Activated naive CD4-positive, alpha-beta T cell treated with anti-CD3 and anti-CD28 coated beads, Interleukin-2, amount 50 U/mL, for 24 hours (primary cell): ENCODE measurements at regions not wholly inside any gene's neighbourhood (a gene's known extent, or its start where the extent isn't known, plus 50 kb on each side); places are given as distances from the start of the nearest gene placed in this dataset.

Experiments
- H3K27ac Mint-ChIP-seq: one replicate; pipeline ENCODE4 v1.8.0; 2021; ENCODE audit warnings: mild to moderate bottlenecking, mixed read lengths
- H3K27me3 Mint-ChIP-seq: one replicate; pipeline ENCODE4 v1.8.0; 2021; ENCODE audit warnings: mixed read lengths
- H3K36me3 Mint-ChIP-seq: one replicate; pipeline ENCODE4 v1.8.0; 2021; ENCODE audit warnings: mixed read lengths
- H3K4me1 Mint-ChIP-seq: one replicate; pipeline ENCODE4 v1.8.0; 2021; ENCODE audit warnings: mixed read lengths
- H3K4me3 Mint-ChIP-seq: one replicate; pipeline ENCODE4 v1.8.0; 2021; ENCODE audit warnings: mild to moderate bottlenecking, mixed read lengths
- H3K9me3 Mint-ChIP-seq: one replicate; pipeline ENCODE4 v1.8.0; 2021; ENCODE audit warnings: mixed read lengths

DNA sequence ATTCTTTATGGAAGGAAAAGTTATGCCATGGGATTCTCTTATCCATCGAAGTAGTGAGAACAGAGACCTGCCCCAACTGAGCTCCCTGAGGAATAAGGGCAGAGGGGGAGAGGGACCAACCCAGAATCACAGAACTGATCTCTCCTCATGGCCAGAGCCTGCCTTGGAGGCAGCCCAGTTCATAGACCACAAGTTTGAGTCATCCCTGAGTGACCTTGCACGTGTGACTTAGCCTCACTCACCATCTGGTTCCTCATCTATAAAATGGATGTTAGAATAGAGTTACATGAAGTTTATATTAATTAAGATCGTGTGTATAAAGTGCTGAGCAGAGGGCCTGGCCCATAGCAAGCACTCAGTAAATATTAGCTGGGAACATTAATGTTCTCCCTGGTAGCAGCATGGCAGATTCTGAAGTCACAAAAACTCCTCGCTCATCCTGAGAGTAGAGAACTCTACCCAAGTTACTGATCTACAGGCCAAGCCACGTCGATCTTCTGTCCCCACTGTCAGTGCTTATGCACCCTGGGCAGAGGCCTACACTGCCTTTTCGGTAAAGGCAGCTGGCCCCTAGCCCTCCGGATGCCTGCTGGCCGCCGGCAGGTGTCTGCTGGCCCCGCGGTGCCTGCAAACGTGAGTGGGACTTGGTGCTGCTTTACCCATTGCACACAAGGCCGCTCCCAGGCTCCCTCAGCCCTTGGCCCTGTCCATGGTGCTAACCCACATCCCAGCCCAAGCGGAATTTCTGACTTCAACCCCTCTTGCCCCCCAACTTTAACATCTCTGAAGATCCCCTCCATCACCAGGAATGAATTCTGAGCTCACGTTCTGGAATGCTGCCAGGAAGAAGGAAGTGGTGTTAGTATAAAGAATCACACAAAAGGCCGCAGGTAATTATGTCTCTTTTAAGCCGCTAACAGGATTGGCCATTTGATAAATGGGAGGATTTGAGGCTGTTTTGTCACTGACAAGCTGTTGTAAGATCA lies 61.1 kb upstream of the ARAP3 start:
- H3K27me3 Mint-ChIP-seq = peaks cover 27% of the 10 kb centered on the region
- no peak overlapping the region for H3K27ac Mint-ChIP-seq
- no peaks in the 10 kb centered on the region for H3K9me3 Mint-ChIP-seq
- no peak overlapping the region for H3K4me3 Mint-ChIP-seq
- H3K4me1 Mint-ChIP-seq = no peaks in the 10 kb centered on the region
- H3K36me3 Mint-ChIP-seq = no peaks in the 10 kb centered on the region

GRCh38 chr5:141742144-141742543 lies 60.1 kb upstream of the ARAP3 start:
- Mint-ChIP-seq H3K4me1 (no peaks in the 10 kb centered on the region), H3K9me3 (no peaks in the 10 kb centered on the region), H3K4me3 (no peak overlapping the region), H3K27ac (no peak overlapping the region), H3K27me3 (peaks cover 29% of the 10 kb centered on the region), H3K36me3 (no peaks in the 10 kb centered on the region)

- Mint-ChIP-seq H3K36me3 (no peaks in the 10 kb centered on the region), H3K4me3 (no peak overlapping the region), H3K4me1 (no peaks in the 10 kb centered on the region), H3K27me3 (peaks cover 27% of the 10 kb centered on the region), H3K27ac (no peak overlapping the region), H3K9me3 (no peaks in the 10 kb centered on the region)
Measured at GRCh38 chr5:141740885-141741284, 58.9 kb upstream of the ARAP3 start.

DNA sequence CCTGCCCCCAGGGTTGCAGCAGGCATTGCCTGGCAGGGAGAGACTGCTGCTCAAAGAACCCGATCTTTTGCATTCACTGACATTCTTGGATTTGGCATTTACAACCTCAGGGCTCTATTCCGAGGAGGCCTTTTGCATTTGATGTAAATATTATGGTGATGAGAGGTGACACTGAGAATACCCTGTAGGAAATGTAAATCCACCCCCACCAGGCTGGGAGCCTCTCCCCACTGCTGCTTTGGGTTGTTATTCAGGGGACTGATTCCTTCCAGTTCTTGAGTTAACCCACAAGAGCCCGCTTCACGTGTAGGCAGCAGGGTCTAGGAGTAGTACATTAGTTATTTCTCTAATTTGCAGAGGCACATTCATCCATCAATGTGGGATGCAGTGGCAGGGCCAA lies 55.5 kb upstream of the ARAP3 start:
- Mint-ChIP-seq H3K9me3 (no peaks in the 10 kb centered on the region), H3K27me3 (peaks cover 19% of the 10 kb centered on the region), H3K27ac (no peak overlapping the region), H3K4me1 (no peaks in the 10 kb centered on the region), H3K4me3 (no peak overlapping the region), H3K36me3 (no peaks in the 10 kb centered on the region)

- H3K4me3 Mint-ChIP-seq = no peak overlapping the region
- peaks cover 16% of the 10 kb centered on the region for H3K27me3 Mint-ChIP-seq
- no peaks in the 10 kb centered on the region for H3K9me3 Mint-ChIP-seq
Measured at GRCh38 chr5:141735823-141736222, 53.8 kb upstream of the ARAP3 start.

DNA sequence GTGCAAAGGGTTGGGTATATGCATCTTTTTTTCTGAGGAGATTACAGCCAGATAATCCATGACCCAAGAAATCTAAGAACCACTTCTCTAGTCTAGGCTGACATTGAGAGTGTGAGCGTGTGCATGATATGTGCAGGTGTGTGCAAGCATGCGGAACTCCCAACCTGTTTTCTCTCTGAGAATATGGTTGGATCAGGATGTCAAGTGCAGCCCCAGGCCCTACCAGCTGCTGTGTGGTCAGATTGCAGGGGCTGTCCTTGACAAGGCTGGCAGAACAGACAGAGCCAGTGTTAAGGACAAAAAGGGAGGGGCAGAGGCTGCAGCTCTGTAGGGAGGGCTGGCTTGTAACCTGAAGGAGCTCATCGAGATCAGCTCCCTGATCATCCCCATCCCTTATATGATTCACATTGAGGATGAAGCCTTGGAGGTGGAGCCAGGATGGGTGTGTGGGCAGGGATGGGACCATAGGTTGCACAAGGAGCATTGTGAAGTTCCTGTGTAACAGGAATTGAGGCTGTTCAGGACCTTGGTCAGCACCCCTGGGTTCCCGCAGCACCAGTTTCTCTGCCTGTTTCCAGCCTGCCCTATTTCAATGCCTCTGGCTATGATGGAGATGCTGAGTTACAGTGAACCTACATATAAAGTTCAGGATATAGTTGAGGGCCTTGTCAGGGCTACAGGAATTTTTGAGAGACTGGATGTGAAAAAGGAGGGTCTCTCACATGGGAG lies 52.6 kb upstream of the ARAP3 start:
- Mint-ChIP-seq H3K4me3 (no peak overlapping the region), H3K36me3 (no peaks in the 10 kb centered on the region), H3K27ac (no peak overlapping the region), H3K9me3 (no peaks in the 10 kb centered on the region), H3K4me1 (no peaks in the 10 kb centered on the region), H3K27me3 (peaks cover 9% of the 10 kb centered on the region)

More at GRCh38 chr5:141735823-141736222, 53.8 kb upstream of the ARAP3 start:
- no peaks in the 10 kb centered on the region for H3K4me1 Mint-ChIP-seq
- H3K27ac Mint-ChIP-seq = no peak overlapping the region
- no peaks in the 10 kb centered on the region for H3K36me3 Mint-ChIP-seq

DNA sequence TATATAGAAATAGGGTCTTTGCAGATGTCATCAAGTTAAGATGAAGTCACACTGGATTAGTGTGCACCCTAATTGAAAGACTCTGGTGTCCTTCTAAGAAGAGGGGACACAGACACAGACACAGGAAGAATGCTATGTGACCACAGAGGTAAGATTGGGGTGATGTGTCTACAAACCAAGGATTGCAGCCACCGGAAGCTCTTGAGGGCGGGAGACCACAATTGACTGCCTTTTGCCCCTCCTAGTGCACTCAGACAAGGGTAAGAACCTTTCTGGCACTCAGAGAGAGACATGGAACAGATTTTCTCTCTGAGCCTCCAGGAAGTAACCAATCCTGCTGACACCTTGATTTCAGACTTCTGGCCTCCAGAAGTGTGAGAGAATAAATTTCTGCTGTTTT lies 51.2 kb upstream of the ARAP3 start:
- H3K36me3 Mint-ChIP-seq = no peaks in the 10 kb centered on the region
- H3K27ac Mint-ChIP-seq = no peak overlapping the region
- H3K4me3 Mint-ChIP-seq = no peak overlapping the region
- no peaks in the 10 kb centered on the region for H3K9me3 Mint-ChIP-seq
- H3K27me3 Mint-ChIP-seq = peaks cover 6% of the 10 kb centered on the region
- no peaks in the 10 kb centered on the region for H3K4me1 Mint-ChIP-seq

DNA sequence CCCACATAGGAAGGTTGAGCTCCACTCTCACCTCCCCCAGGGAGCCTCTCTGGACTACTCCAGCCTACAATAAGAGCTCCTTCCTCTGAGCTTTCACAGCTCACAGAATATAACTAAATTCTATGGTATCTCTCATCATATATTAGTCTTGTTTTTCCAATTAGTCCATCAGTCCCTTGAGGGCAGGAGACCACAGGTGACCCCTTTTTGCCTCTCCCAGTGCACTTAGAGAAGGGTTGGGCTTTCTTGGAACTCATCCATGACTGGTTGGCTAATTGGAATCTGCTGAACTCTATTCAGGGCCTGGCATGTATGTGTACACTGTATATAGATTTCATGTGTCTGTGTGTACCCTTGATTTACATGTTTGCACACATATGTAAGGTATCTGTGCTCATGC lies 50.4 kb upstream of the ARAP3 start:
- Mint-ChIP-seq H3K4me1 (no peaks in the 10 kb centered on the region), H3K36me3 (no peaks in the 10 kb centered on the region), H3K27me3 (peaks cover 3% of the 10 kb centered on the region), H3K9me3 (no peaks in the 10 kb centered on the region), H3K4me3 (no peak overlapping the region), H3K27ac (no peak overlapping the region)
